H9 (cell line): ENCODE measurements at regions not wholly inside any gene's neighbourhood (a gene's known extent, or its start where the extent isn't known, plus 50 kb on each side); places are given as distances from the start of the nearest gene placed in this dataset.

Experiments
- DNase-seq: peaks from one replicate; pipeline ENCODE4 v3.0.0-alpha.2; 2017
- H2AFZ ChIP-seq: one replicate; pipeline ENCODE4 v1.6.1; 2013; ENCODE audit warnings: mild to moderate bottlenecking, low read length, control low read depth, moderate library complexity
- H2AK5ac ChIP-seq: 2 replicates; pipeline ENCODE4 v1.6.1; 2013; ENCODE audit warnings: low read length, control low read depth, mixed read lengths; ENCODE audit not compliant: insufficient read length
- H2BK120ac ChIP-seq: one replicate; pipeline ENCODE4 v1.6.1; 2013; ENCODE audit warnings: low read depth, mild to moderate bottlenecking, low read length, control low read depth, inconsistent platforms; ENCODE audit not compliant: poor library complexity, severe bottlenecking
- H2BK12ac ChIP-seq: 2 replicates; pipeline ENCODE4 v1.6.1; 2013; ENCODE audit warnings: low read length, control low read depth, mixed read lengths, low read depth; ENCODE audit not compliant: insufficient read length
- H2BK15ac ChIP-seq: 2 replicates; pipeline ENCODE4 v1.6.1; 2013; ENCODE audit warnings: low read depth, low read length, control low read depth
- H2BK20ac ChIP-seq: one replicate; pipeline ENCODE4 v1.6.1; 2013; ENCODE audit warnings: low read depth, mild to moderate bottlenecking, low read length, control low read depth, inconsistent platforms; ENCODE audit not compliant: poor library complexity, severe bottlenecking
- H2BK5ac ChIP-seq: 2 replicates; pipeline ENCODE4 v1.6.1; 2013; ENCODE audit warnings: low read length, control low read depth, mixed read lengths; ENCODE audit not compliant: insufficient read length
- H3K14ac ChIP-seq: 2 replicates; pipeline ENCODE4 v1.6.1; 2013; ENCODE audit warnings: low read length, control low read depth; ENCODE audit not compliant: insufficient read depth
- H3K18ac ChIP-seq: 2 replicates; pipeline ENCODE4 v1.6.1; 2013; ENCODE audit warnings: low read depth, mild to moderate bottlenecking, mixed read lengths, low read length, control low read depth; ENCODE audit not compliant: insufficient read length
- H3K23ac ChIP-seq: 2 replicates; pipeline ENCODE4 v1.6.1; 2013; ENCODE audit warnings: low read length, control low read depth, mixed read lengths, low read depth; ENCODE audit not compliant: insufficient read length
- H3K23me2 ChIP-seq: 2 replicates; pipeline ENCODE4 v1.6.1; 2013; ENCODE audit warnings: low read depth, mild to moderate bottlenecking, mixed read lengths, low read length, control low read depth; ENCODE audit not compliant: insufficient read length, poor library complexity, severe bottlenecking
- H3K27ac ChIP-seq: 2 replicates; pipeline ENCODE4 v1.5.1; 2013; ENCODE audit warnings: low read length, control low read depth, mixed read lengths, low read depth; ENCODE audit not compliant: insufficient read length
- H3K27me3 ChIP-seq: 2 replicates; pipeline ENCODE4 v1.6.1; 2013; ENCODE audit warnings: low read length, control low read depth, inconsistent platforms; ENCODE audit not compliant: insufficient read depth
- H3K4ac ChIP-seq: 2 replicates; pipeline ENCODE4 v1.6.1; 2013; ENCODE audit warnings: low read depth, mild to moderate bottlenecking, control low read depth, inconsistent platforms, low read length, moderate library complexity
- H3K4me1 ChIP-seq: 2 replicates; pipeline ENCODE4 v1.6.1; 2013; ENCODE audit warnings: low read length, control low read depth, inconsistent platforms; ENCODE audit not compliant: insufficient read depth
- H3K4me2 ChIP-seq: 2 replicates; pipeline ENCODE4 v1.6.1; 2013; ENCODE audit warnings: low read length, control low read depth, mixed read lengths; ENCODE audit not compliant: insufficient read length, insufficient read depth
- H3K56ac ChIP-seq: 2 replicates; pipeline ENCODE4 v1.6.1; 2013; ENCODE audit warnings: low read depth, mild to moderate bottlenecking, mixed read lengths, low read length, control low read depth; ENCODE audit not compliant: insufficient read length
- H3K79me1 ChIP-seq: 2 replicates; pipeline ENCODE4 v1.6.1; 2013; ENCODE audit warnings: low read depth, mild to moderate bottlenecking, moderate library complexity, low read length, control low read depth, inconsistent platforms; ENCODE audit not compliant: insufficient read depth, poor library complexity, severe bottlenecking
- H3K79me2 ChIP-seq: 2 replicates; pipeline ENCODE4 v1.6.1; 2013; ENCODE audit warnings: low read length, control low read depth, inconsistent platforms; ENCODE audit not compliant: insufficient read depth
- H3K9ac ChIP-seq: 2 replicates; pipeline ENCODE4 v1.6.1; 2013; ENCODE audit warnings: low read length, control low read depth, mixed read lengths; ENCODE audit not compliant: insufficient read length; ENCODE audit errors: extremely low read depth
- H3K9me3 ChIP-seq: one replicate; pipeline ENCODE4 v1.6.1; 2013; ENCODE audit warnings: low read depth, low read length, inconsistent platforms; ENCODE audit not compliant: control insufficient read depth
- H3T11ph ChIP-seq: one replicate; pipeline ENCODE4 v1.6.1; 2013; ENCODE audit warnings: mild to moderate bottlenecking, low read length, control low read depth, inconsistent platforms
- H4K20me1 ChIP-seq: one replicate; pipeline ENCODE4 v1.6.1; 2013; ENCODE audit not compliant: control insufficient read depth, insufficient read length, insufficient read depth
- H4K5ac ChIP-seq: 2 replicates; pipeline ENCODE4 v1.6.1; 2013; ENCODE audit warnings: low read depth, mild to moderate bottlenecking, mixed read lengths, low read length, control low read depth; ENCODE audit not compliant: insufficient read length
- H4K8ac ChIP-seq: replicated peaks from 2 replicates; pipeline ENCODE4 v1.6.1; 2013; ENCODE audit warnings: low read length, control low read depth, mixed read lengths, low read depth; ENCODE audit not compliant: insufficient read length
- H4K91ac ChIP-seq: 2 replicates; pipeline ENCODE4 v1.6.1; 2013; ENCODE audit warnings: low read depth, mild to moderate bottlenecking, moderate library complexity, mixed read lengths, low read length, control low read depth; ENCODE audit not compliant: insufficient read length
- H3K27ac Mint-ChIP-seq, 3 experiments: 2 replicates in 2 of 3; 3 replicates in 1 of 3; pipeline ENCODE4 v1.8.0; 2020 to 2021; ENCODE audit warnings: mixed read lengths in 3 of 3, mild to moderate bottlenecking in 1 of 3, moderate library complexity in 1 of 3
- H3K27me3 Mint-ChIP-seq: 2 replicates; pipeline ENCODE4 v1.8.0; 2021; ENCODE audit warnings: low read depth, mild to moderate bottlenecking, moderate library complexity, mixed read lengths
- H3K36me3 Mint-ChIP-seq, 3 experiments: 2 replicates in 2 of 3; 3 replicates in 1 of 3; pipeline ENCODE4 v1.8.0; 2020 to 2021; ENCODE audit warnings: low read depth in 3 of 3, mixed read lengths in 3 of 3; ENCODE audit not compliant: insufficient read depth in 1 of 3
- H3K4me1 Mint-ChIP-seq, 2 experiments: 2 replicates each; pipeline ENCODE4 v1.8.0; 2020; ENCODE audit warnings: mixed read lengths in 2 of 2
- H3K4me3 Mint-ChIP-seq, 2 experiments: 2 replicates in 1 of 2; 3 replicates in 1 of 2; pipeline ENCODE4 v1.8.0; 2020 to 2021; ENCODE audit warnings: mild to moderate bottlenecking in 2 of 2, mixed read lengths in 2 of 2, moderate library complexity in 1 of 2
- H3K9me3 Mint-ChIP-seq, 2 experiments: 2 replicates in 1 of 2; 3 replicates in 1 of 2; pipeline ENCODE4 v1.8.0; 2020; ENCODE audit warnings: mild to moderate bottlenecking in 2 of 2, mixed read lengths in 2 of 2, moderate library complexity in 1 of 2
- WGBS: extraction: QIAGEN DNeasy Blood & Tissue Kit; methylation state at CpG from one replicate; pipeline ENCODE4 v1.1.7; 2013; ENCODE audit warnings: missing lambda C conversion rate, low lambda C conversion rate, mixed read lengths; ENCODE audit not compliant: insufficient read length; ENCODE audit errors: extremely low coverage; 5-methylcytosine and 5-hydroxymethylcytosine counted together
- TF ChIP-seq, protein P1 (sequence below): fragments of 200-600 bp; sonication (generic); conservative IDR thresholded peaks from 3 replicates; pipeline ENCODE4 v1.8.0; 2021; ENCODE audit warnings: antibody characterized with exemption, mild to moderate bottlenecking

DNA sequence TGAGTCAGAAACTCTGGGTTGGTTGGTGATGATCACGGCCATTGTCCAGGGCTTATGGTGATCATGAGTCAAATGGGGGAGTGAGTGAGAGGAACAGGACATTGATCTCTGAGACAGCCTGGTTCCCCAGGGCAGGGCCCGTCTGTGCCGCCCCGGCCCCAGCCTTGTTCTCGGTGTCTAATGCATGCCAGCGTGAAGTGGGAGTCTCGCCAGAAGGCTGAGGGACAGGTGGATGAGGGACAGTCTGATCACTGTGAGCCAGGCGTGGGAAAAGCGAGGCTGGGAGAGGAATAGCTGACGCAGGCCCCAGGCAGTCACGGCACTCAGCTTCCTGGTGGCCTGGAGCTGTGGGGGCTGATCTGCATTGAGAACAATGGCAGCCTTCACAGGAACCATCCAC lies 208.3 kb upstream of the HDAC4 start:
- Histone ChIP-seq H2BK20ac (no peak overlapping the region), H2AK5ac (no peak overlapping the region), H4K20me1 (no peaks in the 10 kb centered on the region), H3T11ph (no peak overlapping the region), H3K18ac (no peak overlapping the region), H3K79me2 (no peaks in the 10 kb centered on the region), H3K27me3 (no peaks in the 10 kb centered on the region), H4K5ac (no peak overlapping the region), H4K91ac (no peak overlapping the region), H3K4me1 (no peaks in the 10 kb centered on the region), H3K56ac (no peak overlapping the region), H3K27ac (no peak overlapping the region), H3K79me1 (no peaks in the 10 kb centered on the region), H2AFZ (no peak overlapping the region), H3K23me2 (no peaks in the 10 kb centered on the region), H2BK15ac (no peak overlapping the region), H3K14ac (no peak overlapping the region), H4K8ac (no peak overlapping the region), H2BK120ac (no peak overlapping the region), H3K9ac (no peak overlapping the region), H3K23ac (no peak overlapping the region), H2BK5ac (no peak overlapping the region), H3K4me2 (no peak overlapping the region), H2BK12ac (no peak overlapping the region), H3K9me3 (no peaks in the 10 kb centered on the region), H3K4ac (no peak overlapping the region)
- Mint-ChIP-seq H3K9me3 (no peaks in the 10 kb centered on the region; a peak in 2 of 5 replicates), H3K4me1 (peaks cover 14 to 17% of the 10 kb centered on the region in 2 experiments), H3K36me3 (peaks cover 0 to 1% (median 0%) of the 10 kb centered on the region in 3 experiments; a peak in 2 of 7 replicates), H3K27ac (peak overlapping the region in 2 of 3 experiments; percentile 41 to 74; a peak in 1 of 7 replicates), H3K4me3 (no peak overlapping the region), H3K27me3 (peaks cover 19% of the 10 kb centered on the region)
- WGBS = no CpG with 5 or more reads among the region's 11 CpGs
- TF ChIP-seq, protein P1, sequence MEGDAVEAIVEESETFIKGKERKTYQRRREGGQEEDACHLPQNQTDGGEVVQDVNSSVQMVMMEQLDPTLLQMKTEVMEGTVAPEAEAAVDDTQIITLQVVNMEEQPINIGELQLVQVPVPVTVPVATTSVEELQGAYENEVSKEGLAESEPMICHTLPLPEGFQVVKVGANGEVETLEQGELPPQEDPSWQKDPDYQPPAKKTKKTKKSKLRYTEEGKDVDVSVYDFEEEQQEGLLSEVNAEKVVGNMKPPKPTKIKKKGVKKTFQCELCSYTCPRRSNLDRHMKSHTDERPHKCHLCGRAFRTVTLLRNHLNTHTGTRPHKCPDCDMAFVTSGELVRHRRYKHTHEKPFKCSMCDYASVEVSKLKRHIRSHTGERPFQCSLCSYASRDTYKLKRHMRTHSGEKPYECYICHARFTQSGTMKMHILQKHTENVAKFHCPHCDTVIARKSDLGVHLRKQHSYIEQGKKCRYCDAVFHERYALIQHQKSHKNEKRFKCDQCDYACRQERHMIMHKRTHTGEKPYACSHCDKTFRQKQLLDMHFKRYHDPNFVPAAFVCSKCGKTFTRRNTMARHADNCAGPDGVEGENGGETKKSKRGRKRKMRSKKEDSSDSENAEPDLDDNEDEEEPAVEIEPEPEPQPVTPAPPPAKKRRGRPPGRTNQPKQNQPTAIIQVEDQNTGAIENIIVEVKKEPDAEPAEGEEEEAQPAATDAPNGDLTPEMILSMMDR = no peak
- peak; percentile 22 for DNase-seq
